ENCODE measurements at regions not wholly inside any gene's neighbourhood (a gene's known extent, or its start where the extent isn't known, plus 50 kb on each side); places are given as distances from the start of the nearest gene placed in this dataset.

- H3K27me3 ChIP-seq = no peaks in the 10 kb centered on the region
- ATAC-seq (ENCODE audit: low FRiP score in 2 of 2) (no peak), DNase-seq (no peak)
- no peak overlapping the region for H3K27ac ChIP-seq
- H3K9me3 ChIP-seq = no peaks in the 10 kb centered on the region
- no peaks in the 10 kb centered on the region for H3K4me1 ChIP-seq
- H3K4me3 ChIP-seq = no peak overlapping the region
- no peak for TF ChIP-seq POLR2AphosphoS5 (IDR thresholded peaks at IDR 0.05)
- TF ChIP-seq POLR2A (IDR thresholded peaks at IDR 0.05) = no peak
- no peak for TF ChIP-seq EP300 (IDR thresholded peaks at IDR 0.05)
- TF ChIP-seq, protein P1, sequence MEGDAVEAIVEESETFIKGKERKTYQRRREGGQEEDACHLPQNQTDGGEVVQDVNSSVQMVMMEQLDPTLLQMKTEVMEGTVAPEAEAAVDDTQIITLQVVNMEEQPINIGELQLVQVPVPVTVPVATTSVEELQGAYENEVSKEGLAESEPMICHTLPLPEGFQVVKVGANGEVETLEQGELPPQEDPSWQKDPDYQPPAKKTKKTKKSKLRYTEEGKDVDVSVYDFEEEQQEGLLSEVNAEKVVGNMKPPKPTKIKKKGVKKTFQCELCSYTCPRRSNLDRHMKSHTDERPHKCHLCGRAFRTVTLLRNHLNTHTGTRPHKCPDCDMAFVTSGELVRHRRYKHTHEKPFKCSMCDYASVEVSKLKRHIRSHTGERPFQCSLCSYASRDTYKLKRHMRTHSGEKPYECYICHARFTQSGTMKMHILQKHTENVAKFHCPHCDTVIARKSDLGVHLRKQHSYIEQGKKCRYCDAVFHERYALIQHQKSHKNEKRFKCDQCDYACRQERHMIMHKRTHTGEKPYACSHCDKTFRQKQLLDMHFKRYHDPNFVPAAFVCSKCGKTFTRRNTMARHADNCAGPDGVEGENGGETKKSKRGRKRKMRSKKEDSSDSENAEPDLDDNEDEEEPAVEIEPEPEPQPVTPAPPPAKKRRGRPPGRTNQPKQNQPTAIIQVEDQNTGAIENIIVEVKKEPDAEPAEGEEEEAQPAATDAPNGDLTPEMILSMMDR (IDR thresholded peaks at IDR 0.05) = no peak
- WGBS, 2 donors = 80 to 89% methylated on average over 4 of the region's 4 CpGs
- H3K36me3 ChIP-seq = no peaks in the 10 kb centered on the region
Measured at GRCh38 chr14:82502043-82502442, 968.4 kb upstream of the SEL1L start.

GRCh38 chr14:82504894-82505293, 971.2 kb upstream of the SEL1L start:
- TF ChIP-seq POLR2A (IDR thresholded peaks at IDR 0.05) = no peak
- no peak for TF ChIP-seq EP300 (IDR thresholded peaks at IDR 0.05)
- TF ChIP-seq POLR2AphosphoS5 (IDR thresholded peaks at IDR 0.05) = no peak
- TF ChIP-seq, protein P1 (IDR thresholded peaks at IDR 0.05) = no peak
- Histone ChIP-seq H3K36me3 (no peaks in the 10 kb centered on the region), H3K4me3 (no peak overlapping the region), H3K27ac (no peak overlapping the region), H3K9me3 (no peaks in the 10 kb centered on the region), H3K27me3 (no peaks in the 10 kb centered on the region), H3K4me1 (no peaks in the 10 kb centered on the region)
- DNase-seq (no peak), ATAC-seq (ENCODE audit: low FRiP score in 2 of 2) (peak in 1 of 2 donors; percentile 65)

DNA sequence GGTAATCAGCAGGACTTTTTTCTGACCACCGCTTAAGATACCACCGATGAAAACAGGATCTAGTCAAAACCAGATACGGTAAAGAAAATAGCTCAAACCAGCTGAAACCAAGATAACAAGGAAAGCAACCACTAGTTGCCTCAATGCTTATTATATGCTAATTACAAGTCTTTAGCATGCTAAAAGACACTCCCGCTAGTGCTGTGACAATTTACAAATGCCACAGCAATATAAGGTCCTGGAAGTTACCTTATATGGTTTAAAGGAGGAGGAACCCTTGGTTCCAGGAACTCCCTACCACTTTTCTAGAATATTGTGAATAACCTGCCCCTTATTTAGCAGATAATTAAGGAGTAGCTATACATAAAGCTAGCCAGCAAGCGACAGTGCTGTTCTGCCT, 976.4 kb upstream of the SEL1L start:
- Histone ChIP-seq H3K9me3 (no peaks in the 10 kb centered on the region), H3K36me3 (no peaks in the 10 kb centered on the region), H3K4me1 (no peaks in the 10 kb centered on the region), H3K27ac (no peak overlapping the region), H3K4me3 (no peak overlapping the region), H3K27me3 (no peaks in the 10 kb centered on the region)
- 84 to 92% methylated on average over 5 of the region's 5 CpGs for WGBS, 2 donors
- ATAC-seq (ENCODE audit: low FRiP score in 2 of 2) (no peak), DNase-seq (no peak)
- no peak for TF ChIP-seq EP300 (IDR thresholded peaks at IDR 0.05)

DNA sequence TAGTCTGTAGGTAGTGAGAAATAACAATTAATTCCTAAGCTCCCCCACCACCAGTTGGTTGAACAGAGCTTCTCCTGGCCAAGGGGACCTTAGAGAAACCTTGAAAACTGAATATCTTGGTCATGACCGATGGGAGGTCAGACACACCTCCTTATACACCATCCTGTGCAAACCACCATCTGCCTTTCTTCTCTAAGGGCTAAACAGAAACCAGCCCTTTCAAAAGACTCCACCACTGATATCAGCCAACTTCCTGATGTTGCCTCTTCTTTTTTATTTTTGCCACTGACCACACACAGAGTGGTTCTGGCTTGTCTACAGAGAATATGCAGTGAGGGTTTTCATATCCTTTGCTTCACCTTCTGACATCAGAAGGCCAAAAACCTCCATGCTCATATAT, 977.7 kb upstream of the SEL1L start:
- no peak overlapping the region for H3K27ac ChIP-seq
- TF ChIP-seq EP300 (IDR thresholded peaks at IDR 0.05) (no peak), POLR2A (IDR thresholded peaks at IDR 0.05) (no peak), POLR2AphosphoS5 (IDR thresholded peaks at IDR 0.05) (no peak)
- TF ChIP-seq, protein P1 (IDR thresholded peaks at IDR 0.05) = no peak
- H3K36me3 ChIP-seq = no peaks in the 10 kb centered on the region
- 78 to 90% methylated on average over 1 of the region's 1 CpG for WGBS, 2 donors
- DNase-seq (no peak), ATAC-seq (ENCODE audit: low FRiP score in 2 of 2) (no peak)
- no peaks in the 10 kb centered on the region for H3K27me3 ChIP-seq
- H3K4me3 ChIP-seq = no peak overlapping the region
- H3K9me3 ChIP-seq = no peaks in the 10 kb centered on the region
- H3K4me1 ChIP-seq = no peaks in the 10 kb centered on the region

- no peak for ATAC-seq (ENCODE audit: low FRiP score in 2 of 2)
- TF ChIP-seq, protein P1 (IDR thresholded peaks at IDR 0.05) = no peak
- TF ChIP-seq EP300 (IDR thresholded peaks at IDR 0.05) = no peak
- TF ChIP-seq POLR2AphosphoS5 (IDR thresholded peaks at IDR 0.05) = no peak
- no peak for TF ChIP-seq POLR2A (IDR thresholded peaks at IDR 0.05)
Measured at GRCh38 chr14:82520765-82521164, 987.1 kb upstream of the SEL1L start.

More at GRCh38 chr14:82520765-82521164, 987.1 kb upstream of the SEL1L start:
- Histone ChIP-seq H3K4me1 (no peaks in the 10 kb centered on the region), H3K9me3 (peaks cover 0 to 5% (median 2%) of the 10 kb centered on the region in 4 donors), H3K36me3 (no peaks in the 10 kb centered on the region), H3K4me3 (no peak overlapping the region), H3K27me3 (no peaks in the 10 kb centered on the region), H3K27ac (no peak overlapping the region)
- WGBS, 2 donors = 68 to 74% methylated on average over 1 of the region's 1 CpG
- no peak for DNase-seq

Data from upper lobe of left lung (tissue), 6 donors.